SJCRH30 (cell line): ENCODE measurements at regions not wholly inside any gene's neighbourhood (a gene's known extent, or its start where the extent isn't known, plus 50 kb on each side); places are given as distances from the start of the nearest gene placed in this dataset.
"Not testable (repeated sequence)": the region's sequence is repeated elsewhere in the genome, so short reads cannot be mapped to it uniquely, and the experiment has no call there.

ENCODE experiments used
- DNase-seq, 2 experiments: peaks; one replicate each; pipeline ENCODE4 v3.0.0-alpha.2; 2015 to 2020
- H3K27ac ChIP-seq: fragments of 250-450 bp; sonication (Bioruptor Pico); 2 replicates; pipeline ENCODE4 v1.5.1; 2020; ENCODE audit warnings: mild to moderate bottlenecking, moderate library complexity
- H3K27me3 ChIP-seq: fragments of 250-450 bp; sonication (Bioruptor Pico); 2 replicates; pipeline ENCODE4 v1.5.1; 2020; ENCODE audit warnings: mild to moderate bottlenecking, moderate library complexity
- H3K36me3 ChIP-seq: fragments of 250-450 bp; sonication (Bioruptor Pico); 2 replicates; pipeline ENCODE4 v1.5.1; 2020; ENCODE audit warnings: mild to moderate bottlenecking, moderate library complexity
- H3K4me1 ChIP-seq: fragments of 250-450 bp; sonication (Bioruptor Pico); 2 replicates; pipeline ENCODE4 v1.5.1; 2020; ENCODE audit warnings: mild to moderate bottlenecking, moderate library complexity
- H3K4me3 ChIP-seq: fragments of 250-450 bp; sonication (Bioruptor Pico); 2 replicates; pipeline ENCODE4 v1.5.1; 2020; ENCODE audit warnings: mild to moderate bottlenecking, moderate library complexity
- H3K9me3 ChIP-seq: fragments of 250-450 bp; sonication (Bioruptor Pico); replicated peaks from 2 replicates; pipeline ENCODE4 v1.5.1; 2020; ENCODE audit warnings: mild to moderate bottlenecking, moderate library complexity

- Histone ChIP-seq H3K9me3 (no peaks in the 10 kb centered on the region), H3K36me3 (no peaks in the 10 kb centered on the region), H3K27me3 (no peaks in the 10 kb centered on the region), H3K27ac (no peak overlapping the region), H3K4me3 (no peak overlapping the region), H3K4me1 (no peaks in the 10 kb centered on the region)
- no peak for DNase-seq
Measured at GRCh38 chr2:124967325-124967724, 942.2 kb downstream of the CNTNAP5 start.

DNA sequence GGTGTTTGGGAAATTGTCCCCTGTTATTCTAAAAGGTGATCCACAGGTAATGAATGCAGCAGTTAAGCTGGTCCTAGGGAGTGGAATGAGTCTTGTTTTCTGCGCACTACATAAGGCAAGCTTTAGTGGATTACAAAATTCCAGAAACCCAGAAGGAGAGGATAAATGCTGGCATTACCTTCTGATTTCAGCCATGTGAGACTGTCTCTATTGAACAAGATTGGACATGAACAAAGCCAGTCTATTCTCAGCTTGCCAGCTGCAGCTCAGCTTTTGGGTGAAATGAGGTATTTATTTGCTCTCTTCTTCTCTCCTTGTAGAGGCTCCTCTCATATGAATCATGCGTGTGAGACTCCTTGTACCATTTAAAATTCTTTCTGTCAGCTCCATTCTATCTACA is 944.9 kb downstream of the CNTNAP5 start:
- Histone ChIP-seq H3K9me3 (no peaks in the 10 kb centered on the region), H3K27ac (no peak overlapping the region), H3K36me3 (no peaks in the 10 kb centered on the region), H3K4me3 (no peak overlapping the region), H3K27me3 (no peaks in the 10 kb centered on the region), H3K4me1 (no peaks in the 10 kb centered on the region)
- no peak for DNase-seq

- H3K27ac ChIP-seq = no peak overlapping the region
- no peaks in the 10 kb centered on the region for H3K36me3 ChIP-seq
- no peaks in the 10 kb centered on the region for H3K4me1 ChIP-seq
- no peak for DNase-seq
- H3K27me3 ChIP-seq = no peaks in the 10 kb centered on the region
- no peak overlapping the region for H3K4me3 ChIP-seq
- no peaks in the 10 kb centered on the region for H3K9me3 ChIP-seq
Measured at GRCh38 chr2:124973396-124973795, 948.3 kb downstream of the CNTNAP5 start.

DNA sequence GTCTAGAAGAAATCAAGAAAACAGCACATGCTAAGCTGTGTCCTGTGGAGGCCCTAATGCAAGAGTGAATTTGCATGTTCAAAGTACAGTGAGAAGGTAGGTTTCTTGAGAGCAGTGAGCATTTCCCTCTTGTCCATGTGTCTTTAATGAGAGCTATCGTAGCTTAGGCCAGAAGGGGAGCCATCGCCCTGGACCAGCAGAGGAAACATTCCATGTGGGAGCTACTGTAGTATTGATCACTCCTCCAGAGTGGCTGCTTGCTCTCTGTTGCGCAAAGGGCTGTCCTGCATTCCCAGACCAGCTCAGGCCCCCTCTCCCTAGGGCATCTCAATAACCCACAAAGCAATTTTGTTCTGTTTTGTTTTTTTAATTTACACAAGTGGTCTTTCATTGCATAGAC is 950.1 kb downstream of the CNTNAP5 start:
- Histone ChIP-seq H3K4me3 (no peak overlapping the region), H3K4me1 (no peaks in the 10 kb centered on the region), H3K9me3 (no peaks in the 10 kb centered on the region), H3K27ac (no peak overlapping the region), H3K27me3 (no peaks in the 10 kb centered on the region), H3K36me3 (no peaks in the 10 kb centered on the region)
- no peak for DNase-seq

DNA sequence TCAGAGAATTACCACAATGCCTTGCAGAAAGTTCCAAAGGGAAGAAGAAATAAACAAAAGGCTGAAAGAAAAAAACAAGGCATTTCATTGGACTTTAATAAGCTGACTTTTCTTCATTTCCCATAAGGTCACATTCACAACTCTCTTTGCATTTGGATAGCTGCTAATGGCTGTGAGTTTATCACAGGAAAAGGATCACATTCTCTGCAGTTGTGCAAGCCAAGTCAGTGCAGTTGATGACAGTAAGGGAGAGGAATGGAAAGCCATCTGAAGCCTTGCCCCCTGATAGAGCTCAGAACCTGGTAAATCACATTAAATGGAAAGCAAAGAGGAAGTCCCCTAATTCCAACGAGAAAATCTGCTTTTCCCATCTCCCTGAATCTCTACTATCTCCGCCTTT is 950.6 kb downstream of the CNTNAP5 start:
- no peaks in the 10 kb centered on the region for H3K36me3 ChIP-seq
- H3K27ac ChIP-seq = no peak overlapping the region
- H3K4me3 ChIP-seq = no peak overlapping the region
- no peaks in the 10 kb centered on the region for H3K27me3 ChIP-seq
- H3K9me3 ChIP-seq = no peaks in the 10 kb centered on the region
- no peaks in the 10 kb centered on the region for H3K4me1 ChIP-seq
- no peak for DNase-seq

- Histone ChIP-seq H3K27me3 (0 out of 2 replicates have a peak, but pooled peaks cover 2% of the 10 kb centered on the region), H3K9me3 (no peaks in the 10 kb centered on the region), H3K27ac (no peak overlapping the region), H3K4me1 (no peaks in the 10 kb centered on the region), H3K36me3 (no peaks in the 10 kb centered on the region), H3K4me3 (no peak overlapping the region)
- DNase-seq = no peak
Measured at GRCh38 chr2:124978597-124978996, 953.5 kb downstream of the CNTNAP5 start.

DNA sequence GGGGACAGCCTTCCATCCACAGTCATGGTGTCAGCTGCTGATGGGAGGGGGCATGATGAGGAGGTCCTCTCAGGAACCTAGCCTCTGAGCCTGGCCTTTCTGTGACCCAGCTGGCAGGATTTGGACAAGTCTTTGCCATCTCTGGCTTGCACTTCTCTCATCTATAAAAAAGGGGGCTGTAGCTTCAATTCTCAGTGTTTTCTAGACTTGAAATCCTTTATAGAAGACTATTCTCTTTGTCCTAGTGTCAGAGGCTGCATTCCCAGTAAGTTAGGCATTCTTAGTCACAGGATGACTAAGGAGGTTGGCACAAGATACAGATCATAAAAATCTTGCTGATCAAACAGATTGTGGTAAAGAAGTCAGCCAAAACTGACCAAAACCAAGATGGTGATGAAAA is 958.5 kb downstream of the CNTNAP5 start:
- no peaks in the 10 kb centered on the region for H3K9me3 ChIP-seq
- peaks cover 2% of the 10 kb centered on the region; the same call in 1 of the 2 replicates for H3K27me3 ChIP-seq
- no peaks in the 10 kb centered on the region for H3K36me3 ChIP-seq
- no peak overlapping the region for H3K4me3 ChIP-seq
- no peaks in the 10 kb centered on the region for H3K4me1 ChIP-seq
- DNase-seq = no peak
- no peak overlapping the region for H3K27ac ChIP-seq

GRCh38 chr2:124985270-124985669 is 960.2 kb downstream of the CNTNAP5 start:
- DNase-seq = no peak
- Histone ChIP-seq H3K4me3 (no peak overlapping the region), H3K36me3 (no peaks in the 10 kb centered on the region), H3K27me3 (peaks cover 2% of the 10 kb centered on the region; the same call in 1 of the 2 replicates), H3K4me1 (no peaks in the 10 kb centered on the region), H3K9me3 (no peaks in the 10 kb centered on the region), H3K27ac (no peak overlapping the region)

- peaks cover 2% of the 10 kb centered on the region; the same call in 1 of the 2 replicates for H3K27me3 ChIP-seq
- no peaks in the 10 kb centered on the region for H3K9me3 ChIP-seq
- no peaks in the 10 kb centered on the region for H3K4me1 ChIP-seq
- no peak overlapping the region for H3K4me3 ChIP-seq
- no peak overlapping the region for H3K27ac ChIP-seq
- H3K36me3 ChIP-seq = no peaks in the 10 kb centered on the region
- no peak for DNase-seq
Measured at GRCh38 chr2:124986136-124986535, 961.0 kb downstream of the CNTNAP5 start.

GRCh38 chr2:124986870-124987269 is 961.8 kb downstream of the CNTNAP5 start:
- not testable (repeated sequence) for H3K36me3 ChIP-seq, H3K4me1 ChIP-seq, DNase-seq, H3K9me3 ChIP-seq, H3K27me3 ChIP-seq, H3K4me3 ChIP-seq, H3K27ac ChIP-seq

- H3K4me1 ChIP-seq, H3K27me3 ChIP-seq, H3K9me3 ChIP-seq, H3K27ac ChIP-seq, H3K4me3 ChIP-seq, H3K36me3 ChIP-seq, DNase-seq: not testable (repeated sequence)
Measured at GRCh38 chr2:124987436-124987835, 962.3 kb downstream of the CNTNAP5 start.

- H3K36me3 ChIP-seq = no peaks in the 10 kb centered on the region
- no peak for DNase-seq
- no peaks in the 10 kb centered on the region for H3K4me1 ChIP-seq
- H3K27ac ChIP-seq = no peak overlapping the region
- no peak overlapping the region for H3K4me3 ChIP-seq
- no peaks in the 10 kb centered on the region for H3K9me3 ChIP-seq
- H3K27me3 ChIP-seq = peaks cover under 1% of the 10 kb centered on the region; the same call in 1 of the 2 replicates
Measured at GRCh38 chr2:124988111-124988510, 963.0 kb downstream of the CNTNAP5 start.

DNA sequence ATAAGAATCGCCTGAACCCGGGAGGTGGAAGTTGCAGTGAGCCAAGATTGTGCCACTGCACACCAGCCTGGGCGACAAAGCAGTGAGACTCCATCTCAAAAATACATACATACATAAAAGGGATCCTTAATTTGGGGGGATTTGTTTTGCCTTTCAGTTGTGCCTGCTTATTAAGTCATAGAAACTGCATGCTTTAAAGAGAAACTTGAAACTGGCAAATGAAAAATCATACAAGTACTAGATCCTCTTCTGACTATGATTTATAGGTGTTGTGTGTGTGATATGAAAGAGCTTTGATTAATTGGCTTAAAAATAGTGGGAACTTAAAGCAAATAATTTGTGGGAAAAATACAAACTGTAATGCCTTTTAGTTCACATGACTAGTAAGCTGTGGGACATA is 963.7 kb downstream of the CNTNAP5 start:
- no peaks in the 10 kb centered on the region; the same call in 1 of the 2 replicates for H3K27me3 ChIP-seq
- no peaks in the 10 kb centered on the region for H3K9me3 ChIP-seq
- H3K36me3 ChIP-seq = no peaks in the 10 kb centered on the region
- no peak for DNase-seq
- H3K27ac ChIP-seq = no peak overlapping the region
- H3K4me3 ChIP-seq = no peak overlapping the region
- no peaks in the 10 kb centered on the region for H3K4me1 ChIP-seq

DNA sequence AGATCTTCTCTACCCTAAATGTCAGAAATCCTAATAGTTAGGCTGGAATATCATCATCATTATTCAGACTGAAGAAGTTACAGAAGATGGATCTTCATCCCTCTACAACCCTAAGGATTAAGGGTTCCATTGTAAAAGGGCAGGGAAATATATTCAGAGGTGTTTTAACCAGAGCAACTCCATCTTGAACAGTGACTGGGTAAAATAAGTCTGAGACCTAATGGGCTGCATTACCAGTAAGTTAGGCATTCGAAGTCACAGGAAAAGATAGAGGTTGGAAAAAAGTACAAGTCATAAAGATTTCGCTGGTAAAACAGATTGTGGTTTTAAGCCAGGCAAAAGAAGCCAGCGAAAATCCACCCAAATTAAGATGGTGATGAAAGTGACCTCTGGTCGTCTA is 968.7 kb downstream of the CNTNAP5 start:
- no peaks in the 10 kb centered on the region for H3K27me3 ChIP-seq
- H3K27ac ChIP-seq = no peak overlapping the region
- H3K4me3 ChIP-seq = no peak overlapping the region
- no peaks in the 10 kb centered on the region for H3K9me3 ChIP-seq
- no peak for DNase-seq
- H3K36me3 ChIP-seq = no peaks in the 10 kb centered on the region
- H3K4me1 ChIP-seq = no peaks in the 10 kb centered on the region

- no peak for DNase-seq
- no peaks in the 10 kb centered on the region for H3K27me3 ChIP-seq
- no peak overlapping the region for H3K27ac ChIP-seq
- H3K9me3 ChIP-seq = no peaks in the 10 kb centered on the region
- H3K4me1 ChIP-seq = no peaks in the 10 kb centered on the region
- H3K4me3 ChIP-seq = no peak overlapping the region
- H3K36me3 ChIP-seq = no peaks in the 10 kb centered on the region
Measured at GRCh38 chr2:124995185-124995912, 970.3 kb downstream of the CNTNAP5 start.

DNA sequence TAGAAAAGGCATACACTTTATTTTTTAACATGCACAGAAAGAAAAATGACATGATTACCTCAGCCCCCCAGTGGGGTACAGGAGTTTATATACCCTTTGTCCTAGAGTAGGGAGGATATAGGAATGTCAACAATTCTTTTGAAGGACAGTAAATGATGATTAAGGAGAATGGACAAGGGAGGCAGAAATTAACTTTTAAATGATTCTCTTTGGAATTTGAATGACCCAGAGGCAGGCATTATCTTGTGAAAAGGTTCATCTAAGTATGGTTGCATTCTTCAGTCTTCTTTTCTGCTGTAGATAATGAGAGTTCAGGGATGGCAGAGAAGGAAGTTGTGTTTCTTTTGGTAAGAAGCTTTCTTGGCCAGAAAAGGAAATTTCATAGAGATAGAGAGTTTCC is 971.3 kb downstream of the CNTNAP5 start:
- H3K4me1 ChIP-seq = no peaks in the 10 kb centered on the region
- no peak overlapping the region for H3K27ac ChIP-seq
- no peaks in the 10 kb centered on the region for H3K27me3 ChIP-seq
- H3K4me3 ChIP-seq = no peak overlapping the region
- no peaks in the 10 kb centered on the region for H3K36me3 ChIP-seq
- DNase-seq = no peak
- no peaks in the 10 kb centered on the region for H3K9me3 ChIP-seq
